Calu3 (cell line): ENCODE measurements at regions not wholly inside any gene's neighbourhood (a gene's known extent, or its start where the extent isn't known, plus 50 kb on each side); places are given as distances from the start of the nearest gene placed in this dataset.

ENCODE experiments used
- BruUV-seq: library from RNA; stranded (reverse); fragments of 400-500 nt; replicated peaks from 2 replicates; lab custom pipeline; 2021; lab: Mats Ljungman, UMichigan
- CTCF ChIA-PET: fragments of 300-600 bp; sonication (Branson Sonifier 250); formaldehyde crosslinking; loops from one replicate; lab custom pipeline; 2022; ENCODE audit warnings: antibody characterized with exemption; lab: Charles Lee
- DNase-seq: peaks from one replicate; pipeline ENCODE4 v3.0.0; 2022
- H3K27ac Mint-ChIP-seq: one replicate; pipeline ENCODE4 v1.8.0; 2022; ENCODE audit warnings: mixed read lengths; ENCODE audit not compliant: unreplicated experiment
- H3K27me3 Mint-ChIP-seq: one replicate; pipeline ENCODE4 v1.8.0; 2022; ENCODE audit warnings: mixed read lengths; ENCODE audit not compliant: unreplicated experiment
- H3K36me3 Mint-ChIP-seq: one replicate; pipeline ENCODE4 v1.8.0; 2022; ENCODE audit warnings: mild to moderate bottlenecking, moderate library complexity, mixed read lengths; ENCODE audit not compliant: insufficient read depth, unreplicated experiment
- H3K4me1 Mint-ChIP-seq: one replicate; pipeline ENCODE4 v1.8.0; 2022; ENCODE audit warnings: mild to moderate bottlenecking, low read depth, mixed read lengths; ENCODE audit not compliant: unreplicated experiment
- H3K4me3 Mint-ChIP-seq: one replicate; pipeline ENCODE4 v1.8.0; 2022; ENCODE audit warnings: mild to moderate bottlenecking, low read depth, moderate library complexity, mixed read lengths; ENCODE audit not compliant: unreplicated experiment
- H3K9me3 Mint-ChIP-seq: one replicate; pipeline ENCODE4 v1.8.0; 2022; ENCODE audit warnings: low read depth, mixed read lengths; ENCODE audit not compliant: unreplicated experiment
- intact Hi-C: fragments of 100-400 bp; cut with micrococcal nuclease; formaldehyde crosslinking; loops from one replicate; pipeline ENCODE4 v1.10.0; 2022; ENCODE audit not compliant: unreplicated experiment
- TF ChIP-seq, protein P1 (sequence below): fragments of 200-600 bp; IDR thresholded peaks from one replicate; pipeline ENCODE4 v1.8.0; 2022; ENCODE audit warnings: antibody characterized with exemption; ENCODE audit not compliant: unreplicated experiment

DNA sequence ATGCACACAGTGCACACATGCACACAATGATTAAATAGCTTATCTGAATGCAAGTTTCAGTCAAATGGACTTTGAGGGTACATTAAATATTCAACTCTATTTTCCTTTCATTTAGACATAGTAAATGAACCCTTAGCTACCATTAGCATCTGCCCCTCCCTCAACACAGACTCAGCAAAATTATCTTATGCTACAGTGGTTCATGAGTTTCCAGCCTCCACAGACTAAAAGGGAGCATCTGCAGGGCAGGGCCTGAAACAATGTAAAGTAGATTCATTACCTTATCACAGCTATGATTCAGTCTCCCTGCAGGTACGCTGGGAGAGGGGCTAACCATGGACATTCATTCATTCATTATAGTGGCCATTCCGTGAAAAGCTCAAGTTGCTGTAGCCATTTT is 329.1 kb downstream of the VGLL3 start:
- intact Hi-C loops, result no loop called here
- H3K9me3 Mint-ChIP-seq, result no peaks in the 10 kb centered on the region
- H3K27ac Mint-ChIP-seq, result no peak overlapping the region
- H3K27me3 Mint-ChIP-seq, result no peaks in the 10 kb centered on the region
- no peak for DNase-seq
- no TSS peak for BruUV-seq
- no peak overlapping the region for H3K4me3 Mint-ChIP-seq
- H3K4me1 Mint-ChIP-seq, result no peaks in the 10 kb centered on the region
- TF ChIP-seq, protein P1, sequence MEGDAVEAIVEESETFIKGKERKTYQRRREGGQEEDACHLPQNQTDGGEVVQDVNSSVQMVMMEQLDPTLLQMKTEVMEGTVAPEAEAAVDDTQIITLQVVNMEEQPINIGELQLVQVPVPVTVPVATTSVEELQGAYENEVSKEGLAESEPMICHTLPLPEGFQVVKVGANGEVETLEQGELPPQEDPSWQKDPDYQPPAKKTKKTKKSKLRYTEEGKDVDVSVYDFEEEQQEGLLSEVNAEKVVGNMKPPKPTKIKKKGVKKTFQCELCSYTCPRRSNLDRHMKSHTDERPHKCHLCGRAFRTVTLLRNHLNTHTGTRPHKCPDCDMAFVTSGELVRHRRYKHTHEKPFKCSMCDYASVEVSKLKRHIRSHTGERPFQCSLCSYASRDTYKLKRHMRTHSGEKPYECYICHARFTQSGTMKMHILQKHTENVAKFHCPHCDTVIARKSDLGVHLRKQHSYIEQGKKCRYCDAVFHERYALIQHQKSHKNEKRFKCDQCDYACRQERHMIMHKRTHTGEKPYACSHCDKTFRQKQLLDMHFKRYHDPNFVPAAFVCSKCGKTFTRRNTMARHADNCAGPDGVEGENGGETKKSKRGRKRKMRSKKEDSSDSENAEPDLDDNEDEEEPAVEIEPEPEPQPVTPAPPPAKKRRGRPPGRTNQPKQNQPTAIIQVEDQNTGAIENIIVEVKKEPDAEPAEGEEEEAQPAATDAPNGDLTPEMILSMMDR, result no peak
- CTCF ChIA-PET, result no interaction called here
- H3K36me3 Mint-ChIP-seq, result no peaks in the 10 kb centered on the region

DNA sequence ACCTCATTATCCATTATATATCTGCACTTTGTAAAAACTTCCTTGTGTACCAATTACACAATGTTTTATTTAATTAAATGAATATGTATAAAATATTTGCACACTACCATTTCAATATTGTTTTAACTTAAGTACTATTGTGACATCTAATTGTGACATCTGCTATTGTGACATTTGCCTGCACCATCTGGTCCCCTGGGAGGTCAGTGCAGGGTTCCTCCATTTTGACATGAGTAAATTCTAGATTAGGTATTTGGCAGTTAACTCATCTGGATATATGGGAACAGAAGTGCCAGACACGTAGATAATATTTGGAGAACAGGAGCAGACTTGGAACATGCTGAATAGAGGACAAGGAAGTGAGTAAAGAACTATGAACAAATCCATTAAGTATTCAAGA is 332.1 kb downstream of the VGLL3 start:
- no peak overlapping the region for H3K4me3 Mint-ChIP-seq
- intact Hi-C loops, result no loop called here
- BruUV-seq, result no TSS peak
- CTCF ChIA-PET, result no interaction called here
- no peaks in the 10 kb centered on the region for H3K27me3 Mint-ChIP-seq
- no peaks in the 10 kb centered on the region for H3K4me1 Mint-ChIP-seq
- H3K27ac Mint-ChIP-seq, result no peak overlapping the region
- TF ChIP-seq, protein P1, result no peak
- no peaks in the 10 kb centered on the region for H3K36me3 Mint-ChIP-seq
- H3K9me3 Mint-ChIP-seq, result no peaks in the 10 kb centered on the region
- DNase-seq, result no peak

DNA sequence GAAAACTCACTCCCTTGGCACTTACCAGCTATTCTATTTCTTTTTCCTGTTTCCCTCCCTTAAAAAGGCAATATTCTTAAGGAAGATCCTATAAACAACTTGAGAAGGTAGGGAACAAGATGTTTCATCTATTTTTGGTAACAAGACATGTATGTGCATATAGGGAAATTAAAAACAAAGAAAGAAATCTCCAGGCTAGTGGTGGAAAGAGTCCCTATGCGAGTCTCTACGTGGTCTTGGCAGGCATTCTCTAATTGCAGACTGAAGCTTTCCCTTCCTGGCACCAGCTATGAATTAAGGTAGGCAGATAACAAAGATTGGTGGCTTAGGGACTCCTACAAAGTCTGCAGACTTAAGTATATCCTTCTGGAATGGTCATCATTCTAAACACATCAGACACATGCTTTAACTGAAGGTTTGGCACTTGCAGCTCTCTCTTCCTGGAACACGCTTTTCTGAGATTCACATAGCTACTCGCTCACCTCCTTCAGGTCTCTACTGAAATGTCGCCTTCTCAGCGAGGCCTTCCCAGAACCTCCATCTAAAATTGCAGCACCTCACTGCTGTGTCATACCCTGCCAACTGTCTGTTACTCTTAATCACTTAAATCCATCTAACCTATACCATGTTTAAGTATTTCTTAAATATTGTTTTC is 336.0 kb downstream of the VGLL3 start:
- intact Hi-C loops, result no loop called here
- DNase-seq, result no peak
- Mint-ChIP-seq H3K27ac (no peak overlapping the region), H3K9me3 (no peaks in the 10 kb centered on the region), H3K36me3 (no peaks in the 10 kb centered on the region), H3K4me1 (no peaks in the 10 kb centered on the region), H3K27me3 (no peaks in the 10 kb centered on the region), H3K4me3 (no peak overlapping the region)
- TF ChIP-seq, protein P1, result no peak
- no TSS peak for BruUV-seq
- CTCF ChIA-PET, result no interaction called here

DNA sequence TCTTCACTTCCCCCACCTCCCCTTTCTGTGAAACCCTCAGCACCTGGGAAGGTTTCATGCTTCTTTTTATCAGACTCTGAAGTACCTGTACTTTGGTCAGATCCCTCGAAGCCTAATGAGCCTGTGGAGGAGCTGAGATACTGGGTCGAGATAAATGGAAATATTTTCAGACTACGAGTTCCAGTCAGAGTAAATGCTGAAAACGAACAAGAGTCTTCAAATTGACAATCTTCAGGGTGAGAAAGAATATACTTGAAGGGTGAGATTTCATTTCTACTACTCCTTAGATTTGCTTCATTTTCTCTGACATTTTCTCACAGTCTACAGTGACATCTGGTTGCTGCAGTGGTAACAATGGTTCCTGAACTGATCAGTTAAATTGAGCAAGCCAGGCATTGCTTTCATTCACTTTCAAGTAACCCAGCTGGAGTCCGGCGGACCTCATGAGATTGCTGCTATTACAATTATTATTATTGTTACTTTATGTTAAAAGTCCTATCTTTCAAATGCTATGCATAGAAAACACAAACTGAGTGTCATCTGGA is 337.2 kb downstream of the VGLL3 start:
- intact Hi-C loops, result no loop called here
- TF ChIP-seq, protein P1, result no peak
- no peaks in the 10 kb centered on the region for H3K9me3 Mint-ChIP-seq
- BruUV-seq, result no TSS peak
- no peak overlapping the region for H3K27ac Mint-ChIP-seq
- H3K27me3 Mint-ChIP-seq, result no peaks in the 10 kb centered on the region
- H3K36me3 Mint-ChIP-seq, result no peaks in the 10 kb centered on the region
- H3K4me3 Mint-ChIP-seq, result no peak overlapping the region
- H3K4me1 Mint-ChIP-seq, result no peaks in the 10 kb centered on the region
- DNase-seq, result no peak
- CTCF ChIA-PET, result no interaction called here
